HG02981 (cell line): ENCODE measurements at regions not wholly inside any gene's neighbourhood (a gene's known extent, or its start where the extent isn't known, plus 50 kb on each side); places are given as distances from the start of the nearest gene placed in this dataset.
"Not testable (repeated sequence)": the region's sequence is repeated elsewhere in the genome, so short reads cannot be mapped to it uniquely, and the experiment has no call there.

Experiments
- ATAC-seq: cut with Tn5 transposase; IDR thresholded peaks from one replicate; pipeline ENCODE4 v1.9.1; 2021; ENCODE audit warnings: mild to moderate bottlenecking, moderate library complexity; ENCODE audit not compliant: unreplicated experiment

GRCh38 chr16:22436823-22437652 is 62.6 kb upstream of the CDR2 start:
- peak; percentile 70 for ATAC-seq

- ATAC-seq = peak; percentile 15
Measured at GRCh38 chr16:22436326-22436822, 62.0 kb upstream of the CDR2 start.

GRCh38 chr16:22431314-22431713 is 56.9 kb upstream of the CDR2 start:
- not testable (repeated sequence) for ATAC-seq

- no peak for ATAC-seq
Measured at GRCh38 chr16:22428654-22429053, 54.2 kb upstream of the CDR2 start.

GRCh38 chr16:22427556-22427955 is 53.1 kb upstream of the CDR2 start:
- ATAC-seq = no peak

GRCh38 chr16:22425847-22426246 is 51.4 kb upstream of the CDR2 start:
- ATAC-seq = no peak

GRCh38 chr16:22425036-22425801 is 50.8 kb upstream of the CDR2 start:
- no peak for ATAC-seq

- no peak for ATAC-seq
Measured at GRCh38 chr16:22424161-22424937, 49.9 kb upstream of the CDR2 start.
